Limb (tissue), 2 donors: ENCODE measurements at regions not wholly inside any gene's neighbourhood (a gene's known extent, or its start where the extent isn't known, plus 50 kb on each side); places are given as distances from the start of the nearest gene placed in this dataset.
"Not testable (repeated sequence)": the region's sequence is repeated elsewhere in the genome, so short reads cannot be mapped to it uniquely, and the experiment has no call there.

ENCODE experiments used
- DNase-seq, 2 donors: peaks; one replicate each; pipeline ENCODE4 v3.0.0-alpha.2; 2016; ENCODE audit errors: extremely low spot score in 2 of 2

- not testable (repeated sequence) for DNase-seq
These were observed 109.9 kb upstream of the WIPF3 start for GRCh38 chr7:29696402-29696801.

- not testable (repeated sequence) for DNase-seq
These were observed 106.6 kb upstream of the WIPF3 start for GRCh38 chr7:29699723-29700122.

DNA sequence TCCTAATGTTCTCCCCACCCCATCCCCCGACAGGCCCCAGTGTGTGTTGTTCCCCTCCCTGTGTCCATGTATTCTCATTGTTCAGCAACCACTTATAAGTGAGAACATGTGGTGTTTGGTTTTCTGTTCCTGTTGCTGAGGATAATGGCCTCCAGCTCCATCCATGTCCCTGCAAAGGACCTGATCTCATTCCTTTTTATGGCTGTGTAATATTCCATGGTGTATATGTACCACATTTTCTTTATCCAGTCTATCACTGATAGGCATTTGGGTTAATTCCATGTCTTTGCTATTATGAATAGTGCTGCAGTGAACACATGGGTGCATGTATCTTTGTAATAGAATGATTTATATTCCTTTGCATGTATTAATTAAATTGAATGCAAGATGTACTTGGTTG, 104.8 kb upstream of the WIPF3 start:
- DNase-seq: not testable (repeated sequence)

GRCh38 chr7:29703830-29704229, 102.5 kb upstream of the WIPF3 start:
- DNase-seq: not testable (repeated sequence)

DNA sequence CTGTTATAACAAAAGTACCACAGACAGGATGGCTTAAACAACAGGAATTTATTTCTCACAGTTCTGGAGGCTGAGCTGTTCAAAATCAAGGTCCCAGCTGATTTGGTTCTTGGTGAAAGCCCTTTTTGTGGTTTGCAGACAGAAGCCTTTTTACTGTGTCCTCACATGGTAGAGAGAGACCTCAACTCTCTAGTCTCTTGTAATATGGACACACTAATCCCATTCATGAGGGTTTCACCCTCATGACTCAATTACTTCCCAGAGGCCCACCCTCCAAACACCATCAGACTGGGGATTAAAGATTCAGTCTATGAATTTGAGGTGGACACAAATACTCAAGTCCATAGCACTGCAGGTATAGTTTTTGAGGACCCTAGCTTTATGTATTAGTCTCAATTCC, 97.3 kb upstream of the WIPF3 start:
- not testable (repeated sequence) for DNase-seq

GRCh38 chr7:29723127-29723526, 83.2 kb upstream of the WIPF3 start:
- not testable (repeated sequence) for DNase-seq

- peak; percentile 6 to 44 for DNase-seq
These were observed 82.7 kb upstream of the WIPF3 start for GRCh38 chr7:29723599-29723998.

DNA sequence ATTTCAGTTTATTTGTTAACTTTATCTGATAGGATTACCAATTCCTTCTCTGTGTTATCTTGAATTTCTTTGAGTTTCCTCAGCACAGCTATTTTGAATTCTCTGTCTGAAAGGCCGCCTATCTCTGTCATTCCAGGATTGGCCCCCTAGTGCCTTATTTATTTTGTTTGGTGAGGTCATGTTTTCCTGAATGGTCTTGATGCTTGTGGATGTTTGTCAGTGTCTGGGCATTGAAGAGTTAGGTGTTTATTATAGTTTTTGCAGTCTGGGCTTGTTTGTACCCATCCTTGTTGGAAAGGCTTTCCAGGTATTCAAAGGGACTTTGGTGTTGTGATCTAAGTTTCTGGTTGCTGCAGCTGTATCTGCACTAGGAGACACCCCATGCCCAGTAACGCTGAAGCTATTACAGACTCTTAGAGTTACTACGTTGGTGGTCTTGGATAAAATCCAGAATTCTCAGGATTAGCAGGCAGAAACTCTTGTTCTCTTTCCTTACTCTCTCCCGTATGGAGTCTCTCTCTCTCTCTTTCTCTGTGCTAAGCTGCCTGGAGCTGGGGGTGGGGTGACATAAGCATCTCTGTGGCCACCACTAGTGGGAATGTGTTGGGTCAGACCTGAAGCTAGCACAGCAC, 76.7 kb upstream of the WIPF3 start:
- DNase-seq: not testable (repeated sequence)

GRCh38 chr7:29734246-29734731, 72.0 kb upstream of the WIPF3 start:
- DNase-seq: no peak

DNA sequence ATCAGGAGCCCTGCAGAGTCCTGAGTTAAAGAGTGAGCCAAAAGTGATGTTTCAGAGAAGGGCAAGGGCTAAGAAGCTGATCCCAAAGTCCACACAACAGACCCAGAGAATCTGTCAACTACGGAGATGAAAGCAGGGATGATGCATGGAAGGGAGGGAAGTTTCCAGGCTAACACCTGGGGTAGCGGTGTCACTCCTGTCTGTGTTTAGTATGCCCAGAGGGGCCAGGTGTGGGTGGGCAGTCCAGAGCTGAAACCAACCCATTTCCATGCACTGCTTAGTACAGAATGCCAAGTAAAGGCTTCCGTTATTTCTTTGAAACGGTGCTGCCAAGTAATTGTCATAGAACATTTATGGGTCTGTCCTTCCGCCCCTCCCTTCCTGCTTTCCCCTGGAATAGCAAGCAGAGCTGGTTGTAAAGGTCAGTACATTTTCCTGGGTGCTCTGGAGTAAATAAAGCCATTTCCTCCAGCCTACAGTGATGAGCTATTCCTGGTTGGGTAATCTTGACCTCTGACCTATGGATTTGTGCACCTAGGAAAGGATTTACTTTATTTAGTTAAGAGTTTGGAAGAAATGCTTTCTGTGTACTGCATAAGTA, 58.6 kb upstream of the WIPF3 start:
- not testable (repeated sequence) for DNase-seq

DNA sequence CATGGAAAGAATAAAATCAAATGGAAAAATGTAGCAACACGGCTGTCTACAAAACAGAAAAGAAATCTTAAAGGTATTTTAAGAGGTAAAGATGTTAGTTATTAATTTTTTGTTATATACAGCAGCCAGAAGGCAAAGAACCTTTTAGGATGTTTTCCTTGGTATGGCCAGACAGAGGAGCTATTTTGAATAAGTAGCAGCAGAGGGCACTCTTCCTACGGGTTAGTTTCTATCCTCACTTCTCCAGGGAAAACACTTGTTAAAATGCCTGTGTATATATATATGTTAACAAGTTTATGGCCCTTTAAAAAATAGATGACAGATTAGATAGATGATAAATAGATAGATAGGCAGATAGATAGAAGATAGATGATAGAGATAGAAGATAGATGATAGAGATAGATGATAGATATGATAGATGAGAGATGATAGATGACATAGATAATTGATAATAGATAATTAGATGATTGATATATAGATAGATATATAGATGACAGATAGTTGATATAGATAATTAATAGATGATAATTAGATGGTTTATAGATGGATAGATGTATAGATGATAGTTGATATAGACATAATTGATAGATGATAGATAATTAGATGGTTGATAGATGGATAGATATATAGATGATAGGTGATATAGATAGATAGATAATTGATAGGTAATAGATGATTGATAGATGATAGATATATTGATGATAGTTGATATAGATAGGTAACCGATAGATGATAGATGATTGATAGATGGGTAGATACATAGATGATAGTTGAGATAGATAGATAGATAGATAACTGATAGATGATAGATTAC, 57.8 kb upstream of the WIPF3 start:
- DNase-seq: peak in 1 of 2 donors; percentile 82

- DNase-seq: no peak
These were observed 56.5 kb upstream of the WIPF3 start for GRCh38 chr7:29749701-29750321.

DNA sequence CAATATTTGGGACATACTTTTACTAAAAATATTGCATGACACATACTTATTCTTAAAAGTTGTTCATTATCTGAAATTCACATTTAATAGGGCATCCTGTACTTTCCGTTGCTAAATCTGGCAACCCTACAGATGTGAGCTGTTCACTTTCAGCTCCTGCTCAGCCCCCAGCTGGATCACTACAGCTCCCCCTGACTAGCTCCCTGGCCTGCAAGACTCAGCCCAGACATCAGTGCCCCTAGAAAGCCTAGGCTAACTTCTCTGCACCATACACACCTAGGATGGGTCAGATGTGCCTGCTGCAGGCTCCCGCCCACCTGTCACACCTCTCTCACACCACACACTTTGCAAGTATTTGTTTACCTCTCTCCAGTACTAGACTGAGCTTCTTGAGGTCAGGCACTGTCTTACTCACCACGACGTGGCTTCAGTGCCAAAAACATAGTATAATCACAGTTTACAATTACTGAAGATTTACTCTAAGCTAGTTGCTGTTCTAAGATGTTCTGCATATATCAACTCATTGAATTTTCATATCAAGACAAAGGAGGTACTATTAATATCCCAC, 55.9 kb upstream of the WIPF3 start:
- not testable (repeated sequence) for DNase-seq

DNA sequence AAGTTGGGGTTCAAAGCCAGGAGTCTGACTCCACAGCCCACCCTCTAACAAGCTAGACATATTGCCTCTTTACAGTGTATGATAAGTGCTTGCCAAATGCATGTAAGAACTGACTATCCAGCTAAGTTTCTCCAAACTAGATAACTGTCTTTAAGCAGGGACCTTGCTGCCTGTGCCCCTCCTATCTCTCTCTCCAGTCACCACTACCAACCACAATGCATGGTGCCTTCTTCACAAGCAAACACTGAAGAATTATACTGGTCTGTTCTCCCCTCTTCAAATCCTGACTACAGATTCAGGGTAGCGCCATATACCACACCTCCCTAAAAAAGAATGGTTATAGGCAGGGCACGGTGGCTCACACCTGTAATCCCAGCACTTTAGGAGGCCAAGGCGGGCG, 55.3 kb upstream of the WIPF3 start:
- not testable (repeated sequence) for DNase-seq

DNA sequence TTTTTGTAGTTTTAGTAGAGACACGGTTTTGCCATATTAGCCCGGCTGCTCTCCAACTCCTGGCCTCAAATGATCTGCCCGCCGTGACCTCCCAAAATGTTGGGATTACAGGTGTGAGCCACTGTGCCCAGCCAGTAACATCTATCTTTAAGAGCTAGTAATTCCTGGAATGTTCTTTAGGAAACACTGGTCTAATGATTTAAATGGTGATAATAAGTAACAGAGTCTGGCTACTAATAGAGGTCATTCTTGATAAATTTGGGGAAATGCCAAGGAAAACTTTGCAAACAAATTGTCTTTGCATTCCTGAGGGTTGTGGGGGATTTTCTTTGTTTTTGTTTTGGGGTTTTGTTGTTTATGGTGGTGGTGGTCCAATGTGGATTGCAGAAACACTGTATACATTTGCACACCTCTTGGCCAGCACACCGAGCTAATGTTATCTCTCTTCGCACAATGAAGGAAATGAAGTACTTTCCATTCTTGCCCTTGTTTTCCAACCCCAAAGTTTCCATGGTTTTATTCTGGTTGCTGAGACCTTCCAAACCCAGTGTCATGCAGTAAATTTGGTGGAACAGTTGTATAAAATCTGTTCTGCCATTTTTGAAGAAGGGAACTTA, 51.3 kb upstream of the WIPF3 start:
- DNase-seq: no peak
